ENCODE measurements at regions not wholly inside any gene's neighbourhood (a gene's known extent, or its start where the extent isn't known, plus 50 kb on each side); places are given as distances from the start of the nearest gene placed in this dataset.

GRCh38 chr6:71473926-71474325 is 185.3 kb downstream of the OGFRL1 start:
- H3K4me3 ChIP-seq (ENCODE audit: low read depth, low read length): no peak overlapping the region
- no peaks in the 10 kb centered on the region for H3K27me3 ChIP-seq (ENCODE audit: control insufficient read depth, insufficient read depth, low read length)
- H3K36me3 ChIP-seq (ENCODE audit: control insufficient read depth, insufficient read depth, low read length): no peaks in the 10 kb centered on the region
- no peak for TF ChIP-seq CTCF (IDR thresholded peaks at IDR 0.05; ENCODE audit: insufficient read depth, low read length, poor library complexity, severe bottlenecking)
- peak; percentile 94 for DNase-seq (ENCODE audit: low read depth)

GRCh38 chr6:71474942-71475341 is 186.3 kb downstream of the OGFRL1 start:
- no peak for TF ChIP-seq CTCF (IDR thresholded peaks at IDR 0.05; ENCODE audit: insufficient read depth, low read length, poor library complexity, severe bottlenecking)
- Histone ChIP-seq H3K27me3 (ENCODE audit: control insufficient read depth, insufficient read depth, low read length) (no peaks in the 10 kb centered on the region), H3K4me3 (ENCODE audit: low read depth, low read length) (no peak overlapping the region), H3K36me3 (ENCODE audit: control insufficient read depth, insufficient read depth, low read length) (no peaks in the 10 kb centered on the region)
- no peak for DNase-seq (ENCODE audit: low read depth)

- TF ChIP-seq CTCF (IDR thresholded peaks at IDR 0.05; ENCODE audit: insufficient read depth, low read length, poor library complexity, severe bottlenecking): no peak
- Histone ChIP-seq H3K36me3 (ENCODE audit: control insufficient read depth, insufficient read depth, low read length) (no peaks in the 10 kb centered on the region), H3K27me3 (ENCODE audit: control insufficient read depth, insufficient read depth, low read length) (no peaks in the 10 kb centered on the region), H3K4me3 (ENCODE audit: low read depth, low read length) (no peak overlapping the region)
- no peak for DNase-seq (ENCODE audit: low read depth)
Observed at GRCh38 chr6:71476371-71476770, 187.8 kb downstream of the OGFRL1 start.

GRCh38 chr6:71476872-71477271 is 188.3 kb downstream of the OGFRL1 start:
- Histone ChIP-seq H3K36me3 (ENCODE audit: control insufficient read depth, insufficient read depth, low read length) (no peaks in the 10 kb centered on the region), H3K4me3 (ENCODE audit: low read depth, low read length) (no peak overlapping the region), H3K27me3 (ENCODE audit: control insufficient read depth, insufficient read depth, low read length) (no peaks in the 10 kb centered on the region)
- no peak for DNase-seq (ENCODE audit: low read depth)
- TF ChIP-seq CTCF (IDR thresholded peaks at IDR 0.05; ENCODE audit: insufficient read depth, low read length, poor library complexity, severe bottlenecking): no peak

- Histone ChIP-seq H3K36me3 (ENCODE audit: control insufficient read depth, insufficient read depth, low read length) (no peaks in the 10 kb centered on the region), H3K27me3 (ENCODE audit: control insufficient read depth, insufficient read depth, low read length) (no peaks in the 10 kb centered on the region), H3K4me3 (ENCODE audit: low read depth, low read length) (no peak overlapping the region)
- TF ChIP-seq CTCF (IDR thresholded peaks at IDR 0.05; ENCODE audit: insufficient read depth, low read length, poor library complexity, severe bottlenecking): no peak
- peak; percentile 93 for DNase-seq (ENCODE audit: low read depth)
Observed at GRCh38 chr6:71478834-71479541, 190.4 kb downstream of the OGFRL1 start.

GRCh38 chr6:71480577-71480976 is 192.0 kb downstream of the OGFRL1 start:
- H3K27me3 ChIP-seq (ENCODE audit: control insufficient read depth, insufficient read depth, low read length): no peaks in the 10 kb centered on the region
- no peaks in the 10 kb centered on the region for H3K36me3 ChIP-seq (ENCODE audit: control insufficient read depth, insufficient read depth, low read length)
- TF ChIP-seq CTCF (IDR thresholded peaks at IDR 0.05; ENCODE audit: insufficient read depth, low read length, poor library complexity, severe bottlenecking): no peak
- no peak for DNase-seq (ENCODE audit: low read depth)
- H3K4me3 ChIP-seq (ENCODE audit: low read depth, low read length): no peak overlapping the region
